Right lobe of liver (tissue), 6 donors: ENCODE measurements at regions not wholly inside any gene's neighbourhood (a gene's known extent, or its start where the extent isn't known, plus 50 kb on each side); places are given as distances from the start of the nearest gene placed in this dataset.

Source experiments
- ATAC-seq, 4 donors: fragments of 200-7000 bp; cut with Tn5 transposase; one replicate each; pipeline ENCODE4 v1.9.1; 2020; ENCODE audit warnings: mild to moderate bottlenecking in 4 of 4, moderate library complexity in 4 of 4
- DNase-seq, 3 donors: peaks; one replicate each; pipeline ENCODE4 v3.0.0-alpha.2; 2020
- H3K27ac ChIP-seq, 3 donors: fragments of 200-600 bp; one replicate each; pipeline ENCODE4 v1.8.0; 2022
- H3K27me3 ChIP-seq, 2 donors: fragments of 200-600 bp; one replicate each; pipeline ENCODE4 v1.8.0; 2022
- H3K36me3 ChIP-seq, 4 donors: fragments of 200-600 bp; sonication (generic) in 1 of 4; one replicate each; pipeline versions ENCODE4 v1.5.1 to v1.8.0; 2017 to 2022; ENCODE audit warnings: control low read depth in 1 of 4
- H3K4me1 ChIP-seq, 4 donors: fragments of 200-600 bp; sonication (generic) in 1 of 4; one replicate each; pipeline versions ENCODE4 v1.5.1 to v1.8.0; 2017 to 2022; ENCODE audit warnings: control low read depth in 1 of 4
- H3K4me3 ChIP-seq, 3 donors: fragments of 200-600 bp; one replicate each; pipeline ENCODE4 v1.8.0; 2022
- H3K9me3 ChIP-seq, 4 donors: fragments of 200-600 bp; sonication (generic) in 1 of 4; one replicate each; pipeline versions ENCODE4 v1.5.1 to v1.8.0; 2017 to 2022; ENCODE audit warnings: control low read depth in 1 of 4
- CTCF ChIP-seq, 4 donors: fragments of 200-600 bp in 3 of 4; fragments of 450-650 bp in 1 of 4; IDR thresholded peaks; one replicate each; pipeline versions ENCODE4 v1.5.1 to v1.8.0; 2016 to 2022; ENCODE audit warnings: antibody characterized with exemption in 4 of 4, mild to moderate bottlenecking in 2 of 4
- POLR2A ChIP-seq: fragments of 450-650 bp; IDR thresholded peaks from one replicate; pipeline ENCODE4 v1.6.1; 2017; ENCODE audit warnings: antibody characterized with exemption, mild to moderate bottlenecking
- WGBS: methylation state at CpG from one replicate; pipeline ENCODE4 v1.1.6; 2018; ENCODE audit warnings: low coverage, low lambda C conversion rate; ENCODE audit not compliant: insufficient coverage; ENCODE audit errors: missing lambda C conversion rate; 5-methylcytosine and 5-hydroxymethylcytosine counted together
- intact Hi-C, 2 donors: fragments of 100-400 bp; cut with DNase I; formaldehyde crosslinking; loops; one replicate each; pipeline versions ENCODE4 v1.11.2 to v1.14.1; 2022
- donor health status: DM: no; HTN: yes; CAD: no.
- donor health status: DM: no; HTN: no; CAD: no.
- donor health status: DM: no; HTN: no; CAD: no.
- donor health status: DM: no; HTN: yes; CAD: no.
- donor health status: DM: no; HTN: yes; CAD: no.

GRCh38 chr6:18835976-18836375 is 448.8 kb downstream of the RNF144B start:
- Histone ChIP-seq H3K27me3 (no peaks in the 10 kb centered on the region), H3K4me3 (no peak overlapping the region), H3K4me1 (no peaks in the 10 kb centered on the region), H3K9me3 (no peaks in the 10 kb centered on the region), H3K36me3 (no peaks in the 10 kb centered on the region), H3K27ac (no peak overlapping the region)
- no peak for ATAC-seq
- WGBS, result 76% methylated on average over 9 of the region's 9 CpGs
- intact Hi-C loops, result no loop called here
- no peak for TF ChIP-seq CTCF (IDR thresholded peaks at IDR 0.05)
- no peak for TF ChIP-seq POLR2A
- no peak for DNase-seq

GRCh38 chr6:18837013-18837412 is 449.9 kb downstream of the RNF144B start:
- H3K36me3 ChIP-seq, result no peaks in the 10 kb centered on the region
- ATAC-seq (no peak), DNase-seq (no peak)
- intact Hi-C loops, result no loop called here
- no peaks in the 10 kb centered on the region for H3K4me1 ChIP-seq
- WGBS, result 45% methylated on average over 3 of the region's 3 CpGs
- H3K4me3 ChIP-seq, result no peak overlapping the region
- no peaks in the 10 kb centered on the region for H3K9me3 ChIP-seq
- no peak for TF ChIP-seq CTCF (IDR thresholded peaks at IDR 0.05)
- TF ChIP-seq POLR2A, result no peak
- H3K27me3 ChIP-seq, result no peaks in the 10 kb centered on the region
- no peak overlapping the region for H3K27ac ChIP-seq

GRCh38 chr6:18842534-18842933 is 455.4 kb downstream of the RNF144B start:
- TF ChIP-seq CTCF (IDR thresholded peaks at IDR 0.05) (no peak), POLR2A (no peak)
- Histone ChIP-seq H3K4me3 (no peak overlapping the region), H3K27me3 (no peaks in the 10 kb centered on the region), H3K27ac (no peak overlapping the region), H3K4me1 (no peaks in the 10 kb centered on the region), H3K36me3 (no peaks in the 10 kb centered on the region), H3K9me3 (no peaks in the 10 kb centered on the region)
- intact Hi-C loops, result no loop called here
- DNase-seq (no peak), ATAC-seq (no peak)
- WGBS, result 71% methylated on average over 1 of the region's 1 CpG

GRCh38 chr6:18845896-18846295 is 458.7 kb downstream of the RNF144B start:
- 44% methylated on average over 1 of the region's 1 CpG for WGBS

More at GRCh38 chr6:18845896-18846295, 458.7 kb downstream of the RNF144B start:
- Histone ChIP-seq H3K36me3 (no peaks in the 10 kb centered on the region), H3K27ac (no peak overlapping the region), H3K27me3 (no peaks in the 10 kb centered on the region), H3K4me1 (no peaks in the 10 kb centered on the region), H3K9me3 (no peaks in the 10 kb centered on the region), H3K4me3 (no peak overlapping the region)
- no peak for DNase-seq
- no peak for ATAC-seq
- intact Hi-C loops, result no loop called here
- no peak for TF ChIP-seq CTCF (IDR thresholded peaks at IDR 0.05)
- no peak for TF ChIP-seq POLR2A
